ENCODE measurements at regions not wholly inside any gene's neighbourhood (a gene's known extent, or its start where the extent isn't known, plus 50 kb on each side); places are given as distances from the start of the nearest gene placed in this dataset.

DNA sequence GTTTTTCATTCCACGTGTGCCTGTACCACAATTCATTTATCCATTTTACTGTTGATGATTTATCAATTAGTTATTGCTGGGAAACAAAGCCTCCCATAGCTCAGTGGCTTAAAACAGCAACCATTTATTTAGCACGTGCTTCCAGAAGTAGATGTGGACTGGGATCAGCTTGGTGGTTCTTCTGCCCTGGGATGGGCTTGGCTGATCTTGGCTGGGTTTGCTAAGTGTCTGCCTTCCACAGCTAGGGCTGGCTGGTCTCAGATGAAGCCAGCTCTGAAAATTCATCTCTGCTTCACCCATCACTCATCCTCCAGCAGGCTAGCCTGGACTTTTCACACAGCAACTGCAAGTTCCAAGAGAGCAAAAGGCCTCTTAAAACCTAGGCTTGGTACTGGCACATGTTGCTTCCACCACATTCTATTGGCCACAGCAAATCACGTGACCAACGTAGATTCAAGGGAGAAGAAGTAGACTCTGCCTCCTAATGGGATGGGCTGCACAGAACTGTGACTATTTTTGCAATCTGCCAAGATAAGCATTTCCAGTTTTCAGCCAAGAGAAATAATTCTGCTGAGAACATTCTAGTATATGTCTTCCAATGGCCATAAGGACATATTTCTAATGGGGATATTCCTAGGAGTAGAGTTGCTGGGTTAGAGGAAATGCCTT is 124.9 kb downstream of the MN1 start:
- TF ChIP-seq CTCF (IDR thresholded peaks at IDR 0.05): no peak
- no peaks in the 10 kb centered on the region for H3K36me3 ChIP-seq
- H3K9me3 ChIP-seq: no peaks in the 10 kb centered on the region
- H3K27ac ChIP-seq: no peak overlapping the region
- H3K4me1 ChIP-seq (ENCODE audit: control insufficient read depth in 1 of 2, insufficient read depth in 1 of 2, low read depth in 1 of 2, low read length in 1 of 2): no peaks in the 10 kb centered on the region
- no peaks in the 10 kb centered on the region for H3K27me3 ChIP-seq
- H3K4me3 ChIP-seq (ENCODE audit: low read depth in 1 of 2, low read length in 1 of 2): no peak overlapping the region

DNA sequence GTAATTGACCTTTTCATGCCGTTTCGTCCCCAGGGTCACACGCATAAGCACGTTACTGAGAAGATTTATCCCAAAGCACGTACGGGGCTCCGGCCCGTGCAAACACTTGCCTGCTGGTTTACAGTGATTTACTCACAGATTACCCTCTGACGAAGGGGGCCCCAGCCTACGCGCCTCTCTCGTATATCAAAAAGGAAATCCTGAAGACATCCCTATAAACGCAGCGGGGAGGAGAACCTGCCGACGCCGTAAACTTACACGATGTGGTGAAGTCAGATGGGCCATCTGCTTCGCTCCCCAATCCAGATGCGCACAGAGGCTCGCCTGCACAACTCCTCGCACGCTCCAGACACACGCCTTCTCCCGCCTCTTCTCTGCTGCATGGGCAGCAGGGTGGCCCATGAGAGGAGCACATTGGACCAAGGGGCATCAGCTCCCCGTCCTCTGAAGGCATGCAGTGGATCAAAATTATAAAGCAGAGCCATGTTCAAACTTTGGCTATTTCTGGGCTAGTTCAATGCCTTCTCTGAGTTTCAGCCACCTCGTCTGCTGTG is 123.6 kb downstream of the MN1 start:
- H3K27ac ChIP-seq: no peak overlapping the region
- no peaks in the 10 kb centered on the region for H3K36me3 ChIP-seq
- H3K4me3 ChIP-seq (ENCODE audit: low read depth in 1 of 2, low read length in 1 of 2): no peak overlapping the region
- no peaks in the 10 kb centered on the region for H3K4me1 ChIP-seq (ENCODE audit: control insufficient read depth in 1 of 2, insufficient read depth in 1 of 2, low read depth in 1 of 2, low read length in 1 of 2)
- no peaks in the 10 kb centered on the region for H3K9me3 ChIP-seq
- no peak for TF ChIP-seq CTCF (IDR thresholded peaks at IDR 0.05)
- no peaks in the 10 kb centered on the region for H3K27me3 ChIP-seq

DNA sequence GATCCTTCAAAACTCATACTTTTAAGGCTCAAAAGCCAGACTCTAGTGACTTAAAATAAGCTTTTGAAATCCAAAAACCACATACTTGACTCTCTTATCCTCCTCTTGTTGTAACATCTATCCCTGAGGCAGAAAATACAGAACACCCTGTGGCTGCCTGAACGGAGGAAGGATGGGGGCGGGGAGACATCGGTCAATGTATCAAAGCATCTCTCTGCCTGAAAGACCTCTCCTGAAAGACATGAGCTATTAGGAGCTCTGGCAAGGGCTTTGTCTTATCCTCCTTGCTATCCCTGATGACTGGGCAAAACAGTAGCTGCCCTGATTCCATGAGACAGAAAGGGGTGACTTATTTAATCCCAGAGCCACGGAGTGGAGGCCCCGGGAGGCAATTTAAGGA is 122.4 kb downstream of the MN1 start:
- Histone ChIP-seq H3K4me3 (ENCODE audit: low read depth in 1 of 2, low read length in 1 of 2) (no peak overlapping the region), H3K36me3 (no peaks in the 10 kb centered on the region), H3K9me3 (no peaks in the 10 kb centered on the region), H3K27ac (no peak overlapping the region), H3K27me3 (no peaks in the 10 kb centered on the region), H3K4me1 (ENCODE audit: control insufficient read depth in 1 of 2, insufficient read depth in 1 of 2, low read depth in 1 of 2, low read length in 1 of 2) (no peaks in the 10 kb centered on the region)
- TF ChIP-seq CTCF (IDR thresholded peaks at IDR 0.05): no peak

- no peak for TF ChIP-seq CTCF (IDR thresholded peaks at IDR 0.05)
- Histone ChIP-seq H3K36me3 (no peaks in the 10 kb centered on the region), H3K27ac (no peak overlapping the region)
These were observed 121.7 kb downstream of the MN1 start for GRCh38 chr22:27679693-27680488.

DNA sequence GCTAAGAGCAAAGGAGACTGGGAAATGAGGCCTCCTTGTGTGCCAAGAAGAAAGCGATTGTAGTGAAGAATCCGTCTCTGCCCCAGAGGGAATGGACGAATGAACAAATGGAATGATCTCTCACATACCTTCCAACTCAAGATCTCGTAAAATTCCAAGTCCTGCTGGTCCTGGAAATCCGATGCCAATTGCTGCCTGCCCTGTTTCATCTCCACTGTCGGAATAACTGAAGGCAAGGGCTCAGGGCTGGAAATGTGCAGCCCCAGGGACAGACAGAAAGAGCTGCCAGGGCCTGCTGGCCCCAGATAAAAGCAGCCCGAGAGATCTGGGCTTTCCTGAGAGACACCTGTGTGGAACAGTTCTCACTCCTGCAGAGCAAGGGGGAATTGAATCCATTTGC is 120.9 kb downstream of the MN1 start:
- H3K9me3 ChIP-seq: no peaks in the 10 kb centered on the region
- no peaks in the 10 kb centered on the region for H3K4me1 ChIP-seq (ENCODE audit: control insufficient read depth in 1 of 2, insufficient read depth in 1 of 2, low read depth in 1 of 2, low read length in 1 of 2)
- H3K27ac ChIP-seq: no peak overlapping the region
- H3K27me3 ChIP-seq: no peaks in the 10 kb centered on the region
- no peak overlapping the region for H3K4me3 ChIP-seq (ENCODE audit: low read depth in 1 of 2, low read length in 1 of 2)
- no peak for TF ChIP-seq CTCF (IDR thresholded peaks at IDR 0.05)
- no peaks in the 10 kb centered on the region for H3K36me3 ChIP-seq

More at GRCh38 chr22:27679693-27680488, 121.7 kb downstream of the MN1 start:
- Histone ChIP-seq H3K4me3 (ENCODE audit: low read depth in 1 of 2, low read length in 1 of 2) (no peak overlapping the region), H3K27me3 (no peaks in the 10 kb centered on the region), H3K4me1 (ENCODE audit: control insufficient read depth in 1 of 2, insufficient read depth in 1 of 2, low read depth in 1 of 2, low read length in 1 of 2) (no peaks in the 10 kb centered on the region), H3K9me3 (no peaks in the 10 kb centered on the region)
